Transverse colon (tissue), 4 donors: ENCODE measurements at regions not wholly inside any gene's neighbourhood (a gene's known extent, or its start where the extent isn't known, plus 50 kb on each side); places are given as distances from the start of the nearest gene placed in this dataset.
"Not testable (repeated sequence)": the region's sequence is repeated elsewhere in the genome, so short reads cannot be mapped to it uniquely, and the experiment has no call there.

Source experiments
- DNase-seq: peaks from one replicate; pipeline ENCODE4 v3.0.0-alpha.2; 2019
- H3K27ac ChIP-seq, 4 donors: fragments of 200-600 bp; sonication (generic); 2 replicates each; pipeline ENCODE4 v1.5.1; 2016 to 2018; ENCODE audit warnings: inconsistent platforms in 4 of 4
- H3K27me3 ChIP-seq: fragments of 200-600 bp; sonication (generic); 2 replicates; pipeline ENCODE4 v1.5.1; 2017; ENCODE audit warnings: inconsistent platforms
- H3K36me3 ChIP-seq, 4 donors: fragments of 200-600 bp; sonication (generic); 2 replicates each; pipeline ENCODE4 v1.5.1; 2017 to 2019; ENCODE audit warnings: inconsistent platforms in 4 of 4
- H3K4me1 ChIP-seq, 4 donors: fragments of 200-600 bp; sonication (generic); 2 replicates each; pipeline ENCODE4 v1.5.1; 2017 to 2020; ENCODE audit warnings: inconsistent platforms in 4 of 4
- H3K4me3 ChIP-seq, 4 donors: fragments of 200-600 bp; sonication (generic); 1 replicate in 1 of 4; 2 replicates in 3 of 4; pipeline versions ENCODE4 v1.5.1 to v1.6.1; 2017 to 2019; ENCODE audit warnings: inconsistent platforms in 4 of 4
- H3K9me3 ChIP-seq, 2 donors: fragments of 200-600 bp; sonication (generic); 2 replicates each; pipeline ENCODE4 v1.5.1; 2017 to 2019; ENCODE audit warnings: inconsistent platforms in 2 of 2
- CTCF ChIP-seq, 5 experiments: fragments of 200-600 bp in 3 of 5; fragments of 450-650 bp in 2 of 5; sonication (generic) in 3 of 5; IDR thresholded peaks; 1 replicate in 2 of 5; 2 replicates in 3 of 5; pipeline ENCODE4 v1.5.1; 2016 to 2017; ENCODE audit warnings: antibody characterized with exemption in 5 of 5, inconsistent platforms in 3 of 5, mild to moderate bottlenecking in 2 of 5, moderate library complexity in 1 of 5
- EP300 ChIP-seq: sonication (generic); formaldehyde crosslinking; IDR thresholded peaks from one replicate; pipeline ENCODE4 v1.6.1; 2017; ENCODE audit warnings: antibody characterized with exemption, low read depth
- POLR2A ChIP-seq: fragments of 450-650 bp; IDR thresholded peaks from one replicate; pipeline ENCODE4 v1.6.1; 2016; ENCODE audit warnings: antibody characterized with exemption, mild to moderate bottlenecking, moderate library complexity
- POLR2AphosphoS5 ChIP-seq, 3 donors: sonication (generic); formaldehyde crosslinking; IDR thresholded peaks; one replicate each; pipeline ENCODE4 v1.6.1; 2016; ENCODE audit warnings: antibody characterized with exemption in 3 of 3
- WGBS, 2 donors: methylation state at CpG; one replicate each; pipeline ENCODE4 v1.1.5; 2018; ENCODE audit warnings: low coverage in 1 of 2; 5-methylcytosine and 5-hydroxymethylcytosine counted together
- in situ Hi-C, 4 donors: fragments of 200-750 bp; cut with MboI; loops; one replicate each; pipeline versions ENCODE4 v1.15.0 to v1.15.1; 2017; ENCODE audit warnings: low sequenced_read_pairs in 3 of 4, low pct_ligation_motif_present in 1 of 4, low pct_unique_long_range_greater_than_20kb in 1 of 4
- intact Hi-C: fragments of 100-400 bp; cut with DNase I; formaldehyde crosslinking; loops from one replicate; pipeline ENCODE4 v1.15.1; 2023; ENCODE audit warnings: low total_unique reads

- Histone ChIP-seq H3K9me3 (peaks cover 0 to 3% of the 10 kb centered on the region in 2 donors), H3K4me3 (no peak overlapping the region), H3K27ac (no peak overlapping the region), H3K36me3 (no peaks in the 10 kb centered on the region), H3K27me3 (no peaks in the 10 kb centered on the region), H3K4me1 (no peaks in the 10 kb centered on the region)
- intact Hi-C loops: no loop called here
- in situ Hi-C loops: no loop called here
- no peak for TF ChIP-seq POLR2A
- TF ChIP-seq POLR2AphosphoS5 (IDR thresholded peaks at IDR 0.05): no peak
- no peak for TF ChIP-seq EP300
- no peak for TF ChIP-seq CTCF (IDR thresholded peaks at IDR 0.05)
- no peak for DNase-seq
- WGBS, 2 donors: 80% methylated on average over 2 of the region's 2 CpGs; no CpG with 5 or more reads in 1 of the 2 donors
These were observed 544.9 kb downstream of the ANKRD50 start for GRCh38 chr4:124167602-124168001.

GRCh38 chr4:124169524-124169923 lies 543.0 kb downstream of the ANKRD50 start:
- H3K27ac ChIP-seq, H3K36me3 ChIP-seq, H3K4me1 ChIP-seq, H3K27me3 ChIP-seq, H3K4me3 ChIP-seq, in situ Hi-C loops, intact Hi-C loops, DNase-seq, H3K9me3 ChIP-seq: not testable (repeated sequence)
- 82 to 89% methylated on average over 1 of the region's 1 CpG for WGBS, 2 donors

GRCh38 chr4:124173912-124174311 lies 538.6 kb downstream of the ANKRD50 start:
- H3K4me3 ChIP-seq: no peak overlapping the region
- H3K36me3 ChIP-seq: no peaks in the 10 kb centered on the region
- in situ Hi-C loops: no loop called here
- DNase-seq: no peak
- peaks cover 0 to 3% of the 10 kb centered on the region in 2 donors for H3K9me3 ChIP-seq
- no peaks in the 10 kb centered on the region for H3K4me1 ChIP-seq
- TF ChIP-seq CTCF (IDR thresholded peaks at IDR 0.05): no peak
- no peak for TF ChIP-seq POLR2A
- TF ChIP-seq EP300: no peak
- no peak for TF ChIP-seq POLR2AphosphoS5 (IDR thresholded peaks at IDR 0.05)
- intact Hi-C loops: no loop called here
- WGBS, 2 donors: 67 to 71% methylated on average over 2 of the region's 2 CpGs
- no peaks in the 10 kb centered on the region for H3K27me3 ChIP-seq
- H3K27ac ChIP-seq: no peak overlapping the region

GRCh38 chr4:124177647-124178425 lies 534.7 kb downstream of the ANKRD50 start:
- H3K27ac ChIP-seq: no peak overlapping the region
- DNase-seq: no peak
- 68 to 72% methylated on average over 4 of the region's 4 CpGs for WGBS, 2 donors
- intact Hi-C loops: no loop called here
- H3K4me1 ChIP-seq: no peaks in the 10 kb centered on the region
- no peaks in the 10 kb centered on the region for H3K27me3 ChIP-seq
- TF ChIP-seq POLR2A (no peak), CTCF (IDR thresholded peaks at IDR 0.05) (no peak), EP300 (no peak), POLR2AphosphoS5 (IDR thresholded peaks at IDR 0.05) (no peak)
- H3K36me3 ChIP-seq: no peaks in the 10 kb centered on the region
- in situ Hi-C loops: no loop called here
- H3K4me3 ChIP-seq: no peak overlapping the region
- no peaks in the 10 kb centered on the region for H3K9me3 ChIP-seq
